ENCODE measurements at regions not wholly inside any gene's neighbourhood (a gene's known extent, or its start where the extent isn't known, plus 50 kb on each side); places are given as distances from the start of the nearest gene placed in this dataset.

DNA sequence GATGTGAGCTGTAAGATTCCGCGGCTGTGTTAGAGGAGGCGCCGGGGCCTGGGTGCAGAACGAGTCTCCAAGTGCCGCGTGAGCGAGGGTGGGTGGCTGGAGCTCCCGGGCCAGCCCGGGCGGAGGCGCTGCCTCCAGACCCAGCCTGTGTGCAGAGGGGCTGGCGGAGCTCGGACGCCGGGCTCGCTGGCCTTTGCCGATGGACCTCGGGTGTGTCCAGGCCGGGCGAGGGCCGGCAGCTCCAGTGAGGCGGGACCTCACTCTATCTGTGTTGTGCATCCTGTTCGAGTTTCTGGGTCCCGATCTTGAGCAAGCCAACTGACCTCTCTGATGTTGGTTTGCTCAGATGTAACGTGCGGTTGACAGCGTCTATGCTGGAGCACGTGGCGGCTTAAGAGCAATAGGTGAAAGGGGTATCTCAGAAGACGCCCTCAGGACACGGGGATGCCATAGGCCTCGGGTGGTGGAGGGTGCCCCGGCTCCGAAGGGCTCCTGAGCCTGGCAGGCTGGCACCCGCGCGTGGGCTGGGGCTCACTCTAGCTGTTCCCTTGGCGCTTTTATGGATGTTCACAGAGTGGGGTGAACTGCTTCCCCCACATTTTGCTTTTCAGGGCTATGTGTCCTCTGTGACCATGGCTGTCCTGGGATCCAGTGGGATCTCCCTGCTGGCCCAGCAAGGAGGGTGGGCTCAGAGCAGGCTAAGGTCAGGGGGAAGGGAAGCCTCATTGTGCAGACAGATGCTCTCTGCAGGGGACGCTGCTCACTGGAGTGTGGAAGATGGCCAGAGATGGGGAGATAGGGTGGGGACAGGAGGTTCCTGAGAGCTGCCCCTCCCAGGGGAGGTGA lies 69.8 kb downstream of the MRPL36 start:
- DNase-seq (no peak), ATAC-seq (no peak)
- H3K36me3 ChIP-seq, result no peaks in the 10 kb centered on the region
- no peaks in the 10 kb centered on the region for H3K4me1 ChIP-seq
- no peak for TF ChIP-seq CTCF (IDR thresholded peaks at IDR 0.05)
- 89 to 90% methylated on average over 40 of the region's 40 CpGs for WGBS, 2 donors
- H3K9me3 ChIP-seq, result no peaks in the 10 kb centered on the region
- intact Hi-C loops (cut with DNase I), result no loop called here
- H3K4me3 ChIP-seq, result no peak overlapping the region
- no peak overlapping the region for H3K27ac ChIP-seq
- H3K27me3 ChIP-seq, result peaks cover 0 to 25% (median 18%) of the 10 kb centered on the region in 7 donors

- H3K36me3 ChIP-seq, result no peaks in the 10 kb centered on the region
- H3K9me3 ChIP-seq, result no peaks in the 10 kb centered on the region
- intact Hi-C loops (cut with DNase I), result no loop called here
- H3K27me3 ChIP-seq, result peaks cover 0 to 29% (median 17%) of the 10 kb centered on the region in 7 donors
- no peak overlapping the region for H3K27ac ChIP-seq
- WGBS, 2 donors, result 92 to 94% methylated on average over 24 of the region's 24 CpGs
- no peak for TF ChIP-seq CTCF (IDR thresholded peaks at IDR 0.05)
- no peak overlapping the region for H3K4me3 ChIP-seq
- H3K4me1 ChIP-seq, result no peaks in the 10 kb centered on the region
- ATAC-seq (no peak), DNase-seq (no peak)
Measured at GRCh38 chr5:1728846-1729245, 70.8 kb downstream of the MRPL36 start.

GRCh38 chr5:1727571-1727970 lies 72.1 kb downstream of the MRPL36 start:
- H3K36me3 ChIP-seq, result no peaks in the 10 kb centered on the region
- ATAC-seq (no peak), DNase-seq (no peak)
- intact Hi-C loops (cut with DNase I), result no loop called here
- no peaks in the 10 kb centered on the region for H3K4me1 ChIP-seq
- 81 to 85% methylated on average over 19 of the region's 19 CpGs for WGBS, 2 donors
- H3K4me3 ChIP-seq, result no peak overlapping the region
- no peak for TF ChIP-seq CTCF (IDR thresholded peaks at IDR 0.05)
- no peaks in the 10 kb centered on the region for H3K9me3 ChIP-seq
- peaks cover 0 to 34% (median 18%) of the 10 kb centered on the region in 7 donors for H3K27me3 ChIP-seq
- H3K27ac ChIP-seq, result no peak overlapping the region

DNA sequence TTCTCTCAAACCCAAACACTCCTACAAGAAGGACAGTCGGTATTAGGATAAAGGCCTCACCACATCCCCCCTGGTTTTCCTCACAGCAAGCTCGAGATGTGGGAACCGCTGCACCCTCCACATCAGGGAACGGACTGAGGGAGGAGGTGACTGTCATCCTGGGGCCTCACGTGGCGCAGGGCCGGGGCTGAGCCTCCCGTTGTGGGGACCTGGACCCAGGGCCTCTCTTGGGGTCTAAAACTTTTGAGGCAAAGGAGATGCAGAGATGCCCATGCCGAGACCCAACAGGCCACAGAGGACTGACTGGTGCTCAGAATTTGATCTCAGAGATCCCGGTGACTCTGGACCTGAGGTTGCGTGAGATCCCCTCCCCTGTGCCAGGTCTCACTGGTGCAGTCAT lies 72.7 kb downstream of the MRPL36 start:
- no peaks in the 10 kb centered on the region for H3K36me3 ChIP-seq
- H3K27me3 ChIP-seq, result peaks cover 0 to 34% (median 18%) of the 10 kb centered on the region in 7 donors
- H3K4me1 ChIP-seq, result no peaks in the 10 kb centered on the region
- no peak overlapping the region for H3K27ac ChIP-seq
- TF ChIP-seq CTCF (IDR thresholded peaks at IDR 0.05), result no peak
- ATAC-seq (no peak), DNase-seq (no peak)
- no peaks in the 10 kb centered on the region for H3K9me3 ChIP-seq
- H3K4me3 ChIP-seq, result no peak overlapping the region
- intact Hi-C loops (cut with DNase I), result no loop called here
- 90 to 92% methylated on average over 11 of the region's 11 CpGs for WGBS, 2 donors

All from heart right ventricle (tissue), 16 donors.